Small intestine (tissue), 7 donors: ENCODE measurements at regions not wholly inside any gene's neighbourhood (a gene's known extent, or its start where the extent isn't known, plus 50 kb on each side); places are given as distances from the start of the nearest gene placed in this dataset.

ENCODE experiments used
- DNase-seq, 2 donors: peaks; one replicate each; pipeline versions ENCODE4 v3.0.0 to v3.0.0-alpha.2; 2013
- FAIRE-seq: peaks from 2 replicates; lab custom pipeline; 2012; peaks lifted over from hg19 to GRCh38; lab: Jason Lieb, UNC
- H3K27ac ChIP-seq, 3 donors: one replicate each; pipeline ENCODE4 v1.5.1; 2013; ENCODE audit warnings: low read length in 2 of 3, mild to moderate bottlenecking in 2 of 3, control low read depth in 1 of 3, inconsistent platforms in 1 of 3, low read depth in 1 of 3, moderate library complexity in 1 of 3
- H3K27me3 ChIP-seq, 3 donors: one replicate each; pipeline ENCODE4 v1.6.1; 2013; ENCODE audit warnings: low read length in 3 of 3, inconsistent platforms in 1 of 3; ENCODE audit not compliant: control insufficient read depth in 3 of 3, insufficient read depth in 3 of 3
- H3K36me3 ChIP-seq, 3 donors: one replicate each; pipeline ENCODE4 v1.6.1; 2013; ENCODE audit warnings: low read length in 3 of 3, inconsistent platforms in 1 of 3, low read depth in 1 of 3, mild to moderate bottlenecking in 1 of 3, moderate library complexity in 1 of 3; ENCODE audit not compliant: control insufficient read depth in 3 of 3, insufficient read depth in 2 of 3
- H3K4me1 ChIP-seq, 3 donors: one replicate each; pipeline ENCODE4 v1.6.1; 2013; ENCODE audit warnings: low read length in 2 of 3, inconsistent platforms in 1 of 3, low read depth in 1 of 3, mild to moderate bottlenecking in 1 of 3, moderate library complexity in 1 of 3; ENCODE audit not compliant: control insufficient read depth in 3 of 3, insufficient read depth in 2 of 3
- H3K4me3 ChIP-seq, 3 donors: one replicate each; pipeline ENCODE4 v1.5.1; 2013; ENCODE audit warnings: low read length in 3 of 3, control low read depth in 1 of 3, inconsistent platforms in 1 of 3, low read depth in 1 of 3, mild to moderate bottlenecking in 1 of 3, moderate library complexity in 1 of 3
- H3K9me3 ChIP-seq, 2 donors: one replicate each; pipeline ENCODE4 v1.6.1; 2013; ENCODE audit warnings: low read depth in 1 of 2, low read length in 1 of 2; ENCODE audit not compliant: control insufficient read depth in 2 of 2, insufficient read depth in 1 of 2
- WGBS, 3 donors: extraction: QIAGEN DNeasy Blood & Tissue Kit; methylation state at CpG; one replicate each; pipeline ENCODE4 v1.1.7; 2013; 5-methylcytosine and 5-hydroxymethylcytosine counted together
- donor health status: healthy with polysubstance abuse.
- donor health status: control.
- donor health status: control.
- donor health status: Bipolar disorder and iron deficiency.
- donor health status: healthy.

GRCh38 chr11:70705097-70705496 is 306.8 kb downstream of the CTTN start:
- Histone ChIP-seq H3K4me3 (no peak overlapping the region), H3K9me3 (no peaks in the 10 kb centered on the region), H3K27ac (no peak overlapping the region), H3K4me1 (peaks cover 0 to under 1% (median 0%) of the 10 kb centered on the region in 3 donors), H3K27me3 (no peaks in the 10 kb centered on the region), H3K36me3 (peaks cover 0 to under 1% (median 0%) of the 10 kb centered on the region in 3 donors)
- FAIRE-seq: no peak
- no peak for DNase-seq

GRCh38 chr11:70705930-70706329 is 307.6 kb downstream of the CTTN start:
- FAIRE-seq (no peak), DNase-seq (no peak)
- Histone ChIP-seq H3K9me3 (no peaks in the 10 kb centered on the region), H3K27me3 (no peaks in the 10 kb centered on the region), H3K36me3 (peaks cover 0 to 2% (median 0%) of the 10 kb centered on the region in 3 donors), H3K27ac (no peak overlapping the region), H3K4me3 (no peak overlapping the region), H3K4me1 (peaks cover 0 to 8% (median 0%) of the 10 kb centered on the region in 3 donors)
- WGBS, 3 donors: 77 to 86% (median 86%) methylated on average over 10 of the region's 10 CpGs

GRCh38 chr11:70707821-70708220 is 309.5 kb downstream of the CTTN start:
- DNase-seq (peak; percentile 9 to 44), FAIRE-seq (no peak)
- Histone ChIP-seq H3K9me3 (no peaks in the 10 kb centered on the region), H3K27me3 (no peaks in the 10 kb centered on the region), H3K4me1 (peaks cover 0 to 11% (median 0%) of the 10 kb centered on the region in 3 donors), H3K27ac (no peak overlapping the region), H3K4me3 (no peak overlapping the region), H3K36me3 (peaks cover 0 to 5% (median 0%) of the 10 kb centered on the region in 3 donors)
- WGBS, 3 donors: 66 to 81% (median 73%) methylated on average over 6 of the region's 6 CpGs

- FAIRE-seq: no peak
- WGBS, 3 donors: 93 to 95% (median 95%) methylated on average over 16 of the region's 16 CpGs
- no peak overlapping the region for H3K4me3 ChIP-seq
Observed at GRCh38 chr11:70709596-70709995, 311.3 kb downstream of the CTTN start.

GRCh38 chr11:70710192-70710591 is 311.9 kb downstream of the CTTN start:
- H3K27ac ChIP-seq: no peak overlapping the region
- H3K27me3 ChIP-seq: no peaks in the 10 kb centered on the region
- 87 to 92% (median 92%) methylated on average over 11 of the region's 11 CpGs for WGBS, 3 donors
- no peak for DNase-seq
- peaks cover 0 to 11% (median 0%) of the 10 kb centered on the region in 3 donors for H3K4me1 ChIP-seq
- H3K36me3 ChIP-seq: peaks cover 0 to 12% (median 0%) of the 10 kb centered on the region in 3 donors
- H3K9me3 ChIP-seq: no peaks in the 10 kb centered on the region
- no peak overlapping the region for H3K4me3 ChIP-seq
- FAIRE-seq: no peak

More at GRCh38 chr11:70709596-70709995, 311.3 kb downstream of the CTTN start:
- Histone ChIP-seq H3K36me3 (peaks cover 0 to 12% (median 0%) of the 10 kb centered on the region in 3 donors), H3K27ac (no peak overlapping the region), H3K4me1 (peaks cover 0 to 11% (median 0%) of the 10 kb centered on the region in 3 donors), H3K27me3 (no peaks in the 10 kb centered on the region), H3K9me3 (no peaks in the 10 kb centered on the region)
- no peak for DNase-seq

GRCh38 chr11:70710601-70711000 is 312.3 kb downstream of the CTTN start:
- peaks cover 0 to 11% (median 0%) of the 10 kb centered on the region in 3 donors for H3K4me1 ChIP-seq
- no peak overlapping the region for H3K27ac ChIP-seq
- FAIRE-seq: no peak
- no peak overlapping the region for H3K4me3 ChIP-seq
- no peaks in the 10 kb centered on the region for H3K9me3 ChIP-seq
- peaks cover 0 to 12% (median 0%) of the 10 kb centered on the region in 3 donors for H3K36me3 ChIP-seq
- DNase-seq: peak in 1 of 2 donors; percentile 81
- 35 to 43% (median 38%) methylated on average over 9 of the region's 9 CpGs for WGBS, 3 donors
- H3K27me3 ChIP-seq: no peaks in the 10 kb centered on the region

GRCh38 chr11:70711095-70711910 is 313.0 kb downstream of the CTTN start:
- DNase-seq (no peak), FAIRE-seq (no peak)
- 82 to 88% (median 88%) methylated on average over 30 of the region's 30 CpGs for WGBS, 3 donors
- Histone ChIP-seq H3K27me3 (no peaks in the 10 kb centered on the region), H3K4me3 (no peak overlapping the region), H3K4me1 (peaks cover 0 to 11% (median 0%) of the 10 kb centered on the region in 3 donors), H3K27ac (no peak overlapping the region), H3K9me3 (no peaks in the 10 kb centered on the region), H3K36me3 (peaks cover 0 to 14% (median 0%) of the 10 kb centered on the region in 3 donors)

- H3K4me1 ChIP-seq: peaks cover 0 to 11% (median 0%) of the 10 kb centered on the region in 3 donors
- no peak overlapping the region for H3K27ac ChIP-seq
- no peak for DNase-seq
- H3K9me3 ChIP-seq: no peaks in the 10 kb centered on the region
- WGBS, 3 donors: 69 to 91% (median 77%) methylated on average over 11 of the region's 11 CpGs
- no peak for FAIRE-seq
- H3K27me3 ChIP-seq: no peaks in the 10 kb centered on the region
- H3K36me3 ChIP-seq: peaks cover 0 to 14% (median 0%) of the 10 kb centered on the region in 3 donors
- no peak overlapping the region for H3K4me3 ChIP-seq
Observed at GRCh38 chr11:70711911-70712185, 313.5 kb downstream of the CTTN start.
